ENCODE measurements at regions not wholly inside any gene's neighbourhood (a gene's known extent, or its start where the extent isn't known, plus 50 kb on each side); places are given as distances from the start of the nearest gene placed in this dataset.
"Not testable (repeated sequence)": the region's sequence is repeated elsewhere in the genome, so short reads cannot be mapped to it uniquely, and the experiment has no call there.

DNA sequence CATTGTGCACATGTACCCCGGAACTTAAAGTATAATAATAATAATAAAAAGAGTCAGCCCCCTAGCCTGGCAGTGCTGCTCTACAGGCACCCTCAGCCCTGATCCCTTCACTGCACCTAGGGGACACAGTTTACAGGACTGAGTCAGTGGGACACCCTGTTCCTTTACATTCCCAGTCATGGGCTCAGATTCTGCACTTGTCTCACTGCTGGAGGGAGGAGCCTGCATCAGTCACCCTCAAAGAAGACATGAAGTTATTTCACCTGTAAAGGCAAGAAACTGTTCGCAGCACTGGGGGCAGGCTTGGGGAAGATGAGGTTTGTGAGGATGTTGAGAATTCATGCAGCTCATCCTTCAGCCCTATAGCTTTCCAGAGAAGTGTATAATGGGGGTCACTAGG lies 50.7 kb upstream of the VPREB1 start:
- DNase-seq = no peak

- DNase-seq = not testable (repeated sequence)
These were observed 51.1 kb upstream of the VPREB1 start for GRCh38 chr22:22193462-22193861.

GRCh38 chr22:22193006-22193405 lies 51.6 kb upstream of the VPREB1 start:
- DNase-seq = not testable (repeated sequence)

- not testable (repeated sequence) for DNase-seq
These were observed 54.8 kb upstream of the VPREB1 start for GRCh38 chr22:22189796-22190195.

GRCh38 chr22:22187863-22188262 lies 56.7 kb upstream of the VPREB1 start:
- DNase-seq = not testable (repeated sequence)

GRCh38 chr22:22187299-22187698 lies 57.3 kb upstream of the VPREB1 start:
- no peak for DNase-seq

GRCh38 chr22:22185844-22186499 lies 58.6 kb upstream of the VPREB1 start:
- no peak for DNase-seq

DNA sequence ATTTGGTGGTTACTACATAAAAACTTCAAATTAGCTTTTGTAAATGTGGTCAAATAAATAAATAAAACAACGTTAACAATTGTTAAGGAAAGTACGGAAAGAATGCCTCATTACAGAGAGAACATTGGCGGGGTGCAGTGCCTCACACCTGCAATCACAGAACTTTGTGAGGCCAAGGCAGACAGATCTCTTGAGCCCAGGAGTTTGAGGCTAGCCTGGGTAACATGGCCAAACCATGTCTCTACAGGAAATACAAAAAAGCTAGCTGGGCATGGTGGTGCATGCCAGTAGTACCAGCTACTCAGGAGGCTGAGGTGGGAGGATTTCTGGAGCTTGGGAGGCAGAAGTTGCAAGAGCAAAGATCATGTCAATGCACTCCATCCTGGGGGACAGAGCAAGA lies 59.4 kb upstream of the VPREB1 start:
- no peak for DNase-seq

DNA sequence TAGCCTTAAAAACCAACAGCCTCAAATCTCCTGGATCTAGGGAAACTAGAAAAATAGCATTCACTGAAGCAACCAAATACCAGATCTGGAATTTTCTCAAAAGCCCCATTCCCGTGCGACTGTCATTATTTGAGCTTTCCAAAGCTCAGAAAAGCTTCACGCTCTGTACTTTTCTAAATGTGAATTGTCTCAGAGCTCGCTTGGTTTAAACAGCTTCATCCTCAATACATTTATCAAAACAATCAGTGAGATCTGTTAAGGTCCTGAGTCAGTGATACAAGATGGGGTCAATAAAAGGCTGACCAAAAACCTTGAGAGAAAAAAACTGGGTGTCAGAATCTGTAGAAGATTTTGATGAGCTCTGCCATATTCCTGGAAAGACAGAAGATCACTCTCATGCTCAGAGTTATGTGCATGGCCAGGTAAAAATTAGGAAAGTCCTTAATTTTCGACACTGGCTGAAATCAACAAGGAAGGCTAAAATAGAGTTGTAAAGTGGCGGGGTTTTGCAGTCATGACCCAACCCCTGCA lies 60.2 kb upstream of the VPREB1 start:
- DNase-seq = no peak

- no peak for DNase-seq
These were observed 61.7 kb upstream of the VPREB1 start for GRCh38 chr22:22182990-22183264.

DNA sequence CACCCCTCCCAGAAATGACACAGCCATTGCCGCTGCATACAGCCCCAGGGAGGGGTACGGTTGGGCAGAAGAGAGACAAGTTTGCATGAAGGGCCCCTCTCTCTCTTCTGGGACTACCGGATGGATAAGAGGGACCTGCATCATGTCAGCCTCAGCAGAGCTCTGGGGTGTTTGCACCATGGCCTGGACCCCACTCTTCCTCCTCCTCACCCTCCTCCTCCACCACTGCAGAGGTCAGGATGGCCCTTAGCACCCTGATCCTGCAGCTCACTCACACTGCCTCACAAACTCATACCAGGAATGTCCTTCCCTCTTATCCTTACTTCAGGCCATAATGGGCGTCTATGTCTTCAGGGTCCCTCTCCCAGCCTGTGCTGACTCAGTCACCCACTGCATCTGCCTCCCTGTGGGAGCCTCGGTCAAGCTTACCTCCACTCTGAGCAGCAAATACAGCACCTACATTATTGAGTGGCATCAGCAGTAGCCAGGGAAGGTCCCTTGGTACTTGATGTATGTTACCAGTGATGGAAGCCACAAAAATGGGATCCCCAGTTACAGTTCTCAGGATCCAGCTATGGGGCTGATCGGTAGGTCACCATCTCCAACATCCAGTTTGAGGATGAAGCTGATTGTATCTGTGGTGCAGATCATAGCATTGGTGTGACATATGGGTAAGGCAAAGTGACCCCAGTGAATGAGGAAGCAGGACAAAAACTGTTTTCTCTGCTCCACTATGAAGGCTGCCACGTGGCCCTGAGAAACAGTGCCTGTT lies 62.2 kb upstream of the VPREB1 start:
- no peak for DNase-seq

DNA sequence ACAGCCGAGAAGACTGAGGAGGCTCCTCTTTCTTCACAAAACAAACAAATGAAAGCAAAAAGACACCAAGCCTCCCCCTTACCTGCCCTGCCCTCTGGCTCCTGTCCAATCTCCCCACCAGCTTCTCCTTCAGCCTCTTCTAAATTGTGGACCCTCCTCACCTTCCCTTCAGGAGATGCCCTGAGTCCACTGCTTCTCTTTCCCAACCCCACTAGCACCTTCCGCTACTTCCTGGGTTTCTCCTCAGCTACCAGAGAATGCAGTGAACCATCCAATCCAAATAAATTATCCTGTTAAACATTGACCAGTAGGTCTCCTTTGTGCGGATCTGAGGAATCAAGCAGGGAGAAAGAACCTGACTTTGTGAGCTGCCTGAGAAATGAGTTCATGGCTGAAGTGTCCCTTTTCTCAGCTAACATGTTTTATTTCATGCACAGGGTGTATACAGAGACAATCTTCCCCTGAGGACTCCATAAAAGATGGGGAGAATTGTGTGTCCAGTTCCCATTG lies 63.2 kb upstream of the VPREB1 start:
- DNase-seq = no peak

DNA sequence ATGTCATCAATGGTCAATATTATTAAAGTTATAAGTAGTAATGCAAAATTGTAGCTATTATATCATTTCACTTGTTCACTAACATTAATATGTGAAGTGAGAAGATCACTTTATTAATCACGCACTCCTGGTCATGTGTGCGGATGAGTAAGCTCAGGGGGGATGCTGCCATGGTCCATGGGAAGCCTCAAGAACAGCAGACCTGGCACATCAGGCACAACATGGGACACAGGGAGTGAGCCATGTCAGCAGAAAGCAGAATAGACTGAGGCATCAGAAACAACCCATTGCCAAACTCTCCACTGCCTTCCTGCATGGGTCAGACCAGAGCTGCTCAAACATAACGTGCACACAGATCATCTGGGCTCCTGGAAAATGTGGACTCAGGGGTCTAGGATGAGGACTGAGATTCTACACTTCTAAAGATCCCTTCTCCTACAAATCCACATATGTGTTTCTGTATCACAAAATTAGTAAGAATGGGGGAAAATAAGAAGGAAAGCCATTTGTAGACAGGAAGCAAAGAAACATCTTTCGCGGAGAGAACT lies 63.8 kb upstream of the VPREB1 start:
- DNase-seq = no peak

DNA sequence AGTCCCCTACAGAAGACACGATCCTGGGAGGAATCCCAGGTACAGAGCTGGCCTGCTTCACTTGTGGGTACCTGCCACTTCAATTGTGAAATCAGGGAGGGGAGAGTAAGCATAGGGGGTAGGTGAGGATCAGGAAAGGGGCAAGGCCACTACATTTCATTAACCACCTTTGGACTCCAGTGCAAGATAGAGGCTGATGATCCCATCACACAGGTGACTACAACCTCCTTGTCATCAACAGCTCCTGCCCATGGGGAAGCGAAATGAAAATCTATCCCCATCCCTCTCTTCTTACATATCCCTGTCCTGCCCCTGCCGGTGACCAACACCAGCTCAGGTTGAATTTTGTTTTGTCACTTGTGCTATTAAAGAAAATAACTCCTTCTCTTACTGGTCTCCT lies 64.7 kb upstream of the VPREB1 start:
- DNase-seq = no peak

DNA sequence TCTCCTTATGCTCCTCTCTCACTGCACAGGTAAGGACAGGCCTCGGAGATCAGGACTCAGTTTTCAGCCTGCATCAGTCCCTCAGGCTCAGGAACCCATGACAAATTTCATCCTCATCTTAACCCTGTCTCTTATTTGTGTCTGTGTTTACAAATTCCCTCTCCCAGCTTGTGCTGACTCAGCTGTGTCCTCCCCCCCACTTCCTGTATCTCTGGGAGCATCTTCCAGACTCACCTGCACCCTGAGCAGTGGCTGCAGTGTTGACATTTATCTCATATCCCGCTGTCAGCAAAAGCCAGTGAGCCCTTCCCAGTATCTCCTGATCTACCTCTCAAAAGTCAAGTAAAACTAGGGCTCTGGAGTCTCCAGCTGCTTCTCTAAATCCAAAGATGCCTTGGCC lies 65.6 kb upstream of the VPREB1 start:
- DNase-seq = no peak

- no peak for DNase-seq
These were observed 66.1 kb upstream of the VPREB1 start for GRCh38 chr22:22178355-22178965.

- DNase-seq = no peak
These were observed 67.5 kb upstream of the VPREB1 start for GRCh38 chr22:22176929-22177616.

- not testable (repeated sequence) for DNase-seq
These were observed 71.5 kb upstream of the VPREB1 start for GRCh38 chr22:22172896-22173628.

DNA sequence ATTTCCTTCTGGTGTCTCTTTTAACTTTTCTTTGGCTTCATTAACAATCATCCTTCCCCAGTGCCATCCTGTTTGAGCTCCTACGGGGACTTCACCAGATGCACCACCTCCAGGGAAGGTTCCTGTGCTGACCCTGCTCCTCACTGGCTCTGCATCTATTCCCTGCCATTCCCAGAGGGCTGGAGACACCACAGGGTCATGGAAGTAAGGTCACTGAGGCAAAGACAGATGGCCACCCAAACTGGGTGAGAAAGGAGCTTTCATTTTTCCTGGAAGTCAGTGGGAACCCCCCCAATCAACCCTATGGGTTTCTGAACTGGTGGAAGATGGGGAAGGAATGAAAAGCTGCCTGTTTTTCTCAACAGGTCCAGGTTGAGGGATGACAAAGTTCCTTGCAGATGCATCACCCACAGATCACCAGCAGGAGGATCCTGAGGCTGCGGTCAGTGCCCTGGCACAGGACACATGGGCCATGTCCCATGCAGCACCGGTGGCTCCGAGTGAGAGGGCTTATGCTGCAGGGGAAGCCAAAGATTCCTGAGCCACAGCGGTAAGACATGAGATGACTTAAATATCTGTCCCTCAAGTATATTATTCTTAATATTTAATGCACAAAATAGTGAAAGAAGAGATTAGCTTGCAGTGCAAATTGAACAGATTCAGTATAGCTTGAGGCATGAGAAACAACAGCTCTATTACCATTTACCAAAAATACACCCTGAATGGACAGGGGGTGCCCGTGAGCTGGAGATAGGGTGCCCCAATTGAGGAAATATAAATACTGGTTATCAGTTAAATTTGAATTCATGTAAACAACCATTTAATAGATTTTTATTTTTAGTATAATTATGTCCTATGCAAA lies 73.0 kb upstream of the VPREB1 start:
- no peak for DNase-seq

DNA sequence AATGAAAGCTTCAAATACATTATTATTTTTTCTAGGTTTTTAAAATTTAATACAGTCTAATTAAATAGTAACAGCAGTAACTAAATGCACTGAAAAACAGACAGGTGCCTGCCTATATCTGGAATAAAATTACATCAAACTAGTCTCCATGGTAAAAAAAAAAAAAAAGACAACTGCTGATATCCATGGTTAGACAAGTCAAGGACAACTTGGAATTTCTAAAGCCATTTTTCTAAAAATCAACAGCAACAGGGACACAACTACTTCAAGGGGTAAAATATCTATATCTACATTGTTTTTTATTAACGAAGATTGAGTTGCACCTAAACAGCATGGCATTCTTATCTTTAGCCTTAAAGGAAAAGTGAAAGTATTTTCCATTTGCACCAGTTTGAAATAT lies 74.7 kb upstream of the VPREB1 start:
- DNase-seq = no peak
